H1 (cell line): ENCODE measurements at regions not wholly inside any gene's neighbourhood (a gene's known extent, or its start where the extent isn't known, plus 50 kb on each side); places are given as distances from the start of the nearest gene placed in this dataset.

Source experiments
- ATF2 ChIP-seq: IDR thresholded peaks from 2 replicates; pipeline ENCODE4 v1.6.1; 2012; ENCODE audit warnings: low read length, inconsistent platforms
- KDM1A ChIP-seq: fragments of 200-600, 300-600 bp; sonication (generic); IDR thresholded peaks from 2 replicates; pipeline ENCODE4 v1.7.1; 2016; ENCODE audit warnings: mild to moderate bottlenecking, low read length, borderline replicate concordance
- PHF8 ChIP-seq: fragments of 200-600 bp; sonication (generic); conservative IDR thresholded peaks from 2 replicates; pipeline ENCODE4 v1.7.1; 2012; ENCODE audit warnings: low read depth, mild to moderate bottlenecking, inconsistent platforms, low read length, moderate library complexity
- RAD21 ChIP-seq, 2 experiments: IDR thresholded peaks in 1 of 2; conservative IDR thresholded peaks in 1 of 2; 2 replicates each; pipeline ENCODE4 v1.6.1; 2011; ENCODE audit warnings: low read depth in 2 of 2, low read length in 2 of 2, improper control_type of control experiment in 1 of 2, inconsistent platforms in 1 of 2, mild to moderate bottlenecking in 1 of 2, moderate library complexity in 1 of 2
- SUZ12 ChIP-seq: fragments of 200-600 bp; sonication (generic); IDR thresholded peaks from 2 replicates; pipeline ENCODE4 v1.6.1; 2012; ENCODE audit warnings: mild to moderate bottlenecking, inconsistent platforms, low read length, moderate library complexity, mixed read lengths

GRCh38 chr18:71018816-71019215 lies 730.0 kb downstream of the SOCS6 start (continued):
- no peak for TF ChIP-seq ATF2
- no peak for TF ChIP-seq KDM1A
- no peak for TF ChIP-seq PHF8
- TF ChIP-seq SUZ12, result no peak
- TF ChIP-seq RAD21 (IDR thresholded peaks at IDR 0.05 in 1 of 2, conservative IDR thresholded peaks at IDR 0.05 in 1 of 2; ENCODE audit: low read depth in 2 of 2, low read length in 2 of 2), result no peak
- TF ChIP-seq, all 59 proteins: peak for 0
